ENCODE measurements at regions not wholly inside any gene's neighbourhood (a gene's known extent, or its start where the extent isn't known, plus 50 kb on each side); places are given as distances from the start of the nearest gene placed in this dataset.
A peak's percentile ranks its signal among the peaks of the same experiment; 100 is the strongest.

- no peak overlapping the region for H3K27ac ChIP-seq (ENCODE audit: insufficient read depth, low read depth, low read length)
- H3K4me3 ChIP-seq (replicated peaks in 1 of 3; ENCODE audit: insufficient read depth in 1 of 3, low read depth in 1 of 3, low read length in 3 of 3): peak overlapping the region in 1 of 3 experiments; percentile 9
- H3K4me2 ChIP-seq (ENCODE audit: insufficient read depth, low read length): peak overlapping the region; percentile 14
- intact Hi-C loops (cut with micrococcal nuclease): loop anchor here (5.0 kb wide), 1 partner anchor 67 kb away; no protein-coding TSS in a partner anchor
- no peaks in the 10 kb centered on the region for H3K27me3 ChIP-seq (ENCODE audit: control insufficient read depth in 2 of 2, insufficient read depth in 2 of 2, low read length in 2 of 2)
- H3K79me2 ChIP-seq (ENCODE audit: control insufficient read depth, insufficient read depth, low read length): no peaks in the 10 kb centered on the region
- no peak overlapping the region for H3K9ac ChIP-seq (replicated peaks; ENCODE audit: extremely low read depth, insufficient read depth, low read length)
- no peaks in the 10 kb centered on the region for H4K20me1 ChIP-seq (replicated peaks; ENCODE audit: control insufficient read depth, extremely low read depth, insufficient read depth, low read length)
- no peaks in the 10 kb centered on the region for H3K36me3 ChIP-seq (ENCODE audit: control insufficient read depth in 2 of 2, extremely low read depth in 1 of 2, insufficient read depth in 2 of 2, low read length in 2 of 2)
- CTCF ChIA-PET: interaction anchor here (0.6 to 2.0 kb wide), 6 partner anchors 26 to 202 kb away, joined by 3 to 13 read pairs (median 4); no protein-coding TSS in a partner anchor
- H3K9me1 ChIP-seq (replicated peaks; ENCODE audit: control insufficient read depth, extremely low read depth, insufficient read depth, low read length): no peaks in the 10 kb centered on the region
- no TSS peak for BruUV-seq (replicated peaks)
- FAIRE-seq (peak; percentile 18), DNase-seq (ENCODE audit: low read depth, low spot score) (peak; percentile 18)
- H3K4me1 ChIP-seq (ENCODE audit: control insufficient read depth, extremely low read depth, insufficient read depth, low read length): peaks cover 8% of the 10 kb centered on the region
- TF ChIP-seq EZH2 (IDR thresholded peaks at IDR 0.05; ENCODE audit: borderline replicate concordance, low read depth, low read length, severe bottlenecking) (no peak), FOS (IDR thresholded peaks at IDR 0.05; ENCODE audit: borderline replicate concordance, insufficient read depth, low read length) (no peak), MYC (IDR thresholded peaks at IDR 0.05; ENCODE audit: low read depth, low read length) (no peak), POLR2AphosphoS5 (IDR thresholded peaks at IDR 0.05; ENCODE audit: insufficient read depth, low read depth, low read length) (no peak), GATA2 (IDR thresholded peaks at IDR 0.05; ENCODE audit: insufficient read depth, insufficient read length, low read depth, low read length) (no peak), MAX (IDR thresholded peaks at IDR 0.05; ENCODE audit: insufficient read depth, insufficient read length) (no peak)
- peak overlapping the region; percentile 45 for H2AFZ ChIP-seq (ENCODE audit: low read depth, low read length)
- POLR2A ChIA-PET: no interaction called here
- dilution Hi-C loops (cut with MboI; ENCODE audit: extremely low pct_ligation_motif_present, low sequenced_read_pairs): no loop called here
- no peaks in the 10 kb centered on the region for H3K9me3 ChIP-seq (replicated peaks; ENCODE audit: control insufficient read depth, insufficient read depth, low read length)
Observed at GRCh38 chr7:434891-435629, 84.6 kb downstream of the PDGFA start.

Measured in endothelial cell of umbilical vein (primary cell).